Tibial nerve (tissue), 4 donors: ENCODE measurements at regions not wholly inside any gene's neighbourhood (a gene's known extent, or its start where the extent isn't known, plus 50 kb on each side); places are given as distances from the start of the nearest gene placed in this dataset.

Experiments
- DNase-seq, 2 donors: peaks; one replicate each; pipeline ENCODE4 v3.0.0-alpha.2; 2019; ENCODE audit warnings: low spot score in 2 of 2
- H3K27ac ChIP-seq, 4 donors: fragments of 200-600 bp; sonication (generic) in 3 of 4; one replicate each; pipeline ENCODE4 v1.5.1; 2017 to 2019; ENCODE audit warnings: mild to moderate bottlenecking in 1 of 4
- H3K27me3 ChIP-seq, 2 donors: fragments of 200-600 bp; sonication (generic) in 1 of 2; one replicate each; pipeline versions ENCODE4 v1.5.1 to v1.6.0; 2017 to 2019
- H3K36me3 ChIP-seq, 3 donors: fragments of 200-600 bp; sonication (generic); one replicate each; pipeline ENCODE4 v1.5.1; 2018 to 2019
- H3K4me1 ChIP-seq, 4 donors: fragments of 200-600 bp; sonication (generic) in 3 of 4; one replicate each; pipeline ENCODE4 v1.5.1; 2017 to 2019
- H3K4me3 ChIP-seq, 4 donors: fragments of 200-600 bp; sonication (generic) in 3 of 4; one replicate each; pipeline ENCODE4 v1.5.1; 2017 to 2019; ENCODE audit warnings: mild to moderate bottlenecking in 1 of 4, moderate library complexity in 1 of 4
- H3K9me3 ChIP-seq, 4 donors: fragments of 200-600 bp; sonication (generic) in 3 of 4; one replicate each; pipeline ENCODE4 v1.5.1; 2017 to 2019
- EP300 ChIP-seq, 2 donors: sonication (generic); formaldehyde crosslinking; IDR thresholded peaks; one replicate each; pipeline ENCODE4 v1.6.1; 2017; ENCODE audit warnings: antibody characterized with exemption in 2 of 2, mild to moderate bottlenecking in 1 of 2
- POLR2A ChIP-seq, 2 donors: fragments of 450-650 bp; IDR thresholded peaks; one replicate each; pipeline ENCODE4 v1.6.1; 2017; ENCODE audit warnings: antibody characterized with exemption in 2 of 2, mild to moderate bottlenecking in 2 of 2, moderate library complexity in 2 of 2
- WGBS, 2 donors: methylation state at CpG; one replicate each; pipeline ENCODE4 v1.1.5; 2018; 5-methylcytosine and 5-hydroxymethylcytosine counted together
- TF ChIP-seq, protein P1 (sequence below), 5 experiments: fragments of 200-600 bp in 3 of 5; fragments of 450-650 bp in 2 of 5; sonication (generic) in 3 of 5; IDR thresholded peaks; one replicate each; pipeline ENCODE4 v1.5.1; 2016 to 2019; ENCODE audit warnings: antibody characterized with exemption in 5 of 5, mild to moderate bottlenecking in 3 of 5, moderate library complexity in 2 of 5

DNA sequence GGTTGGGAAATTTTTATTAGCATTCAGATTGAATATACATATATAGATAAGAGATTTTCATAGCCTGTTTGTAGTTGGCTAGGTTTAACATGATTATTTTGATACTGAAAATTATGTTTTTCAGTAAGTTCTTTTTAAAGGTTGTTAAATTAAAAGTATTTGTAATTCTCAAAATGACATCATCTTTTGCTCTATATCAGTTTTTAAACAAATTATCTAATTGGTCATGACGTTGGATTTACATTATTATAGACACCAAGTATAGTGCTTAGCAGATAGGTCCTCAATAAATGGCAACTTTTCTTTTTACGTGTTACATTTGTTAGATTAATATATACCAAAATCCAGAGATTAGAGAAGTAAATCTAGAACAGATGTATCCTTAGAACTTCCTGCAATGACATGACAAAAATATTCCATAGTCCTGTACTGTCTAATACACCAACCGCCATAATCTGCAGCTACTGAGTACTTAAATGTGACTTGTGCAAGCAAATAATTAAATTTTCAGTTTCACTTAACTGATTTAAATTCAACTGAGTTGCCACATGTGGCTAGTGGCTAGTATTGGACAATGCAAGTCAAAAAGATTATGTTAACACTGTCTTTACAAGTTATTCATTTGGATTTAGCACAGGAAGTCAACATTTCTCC is 1613.1 kb upstream of the TENM3 start:
- TF ChIP-seq EP300 (IDR thresholded peaks at IDR 0.05) (no peak), POLR2A (IDR thresholded peaks at IDR 0.05) (no peak)
- TF ChIP-seq, protein P1, sequence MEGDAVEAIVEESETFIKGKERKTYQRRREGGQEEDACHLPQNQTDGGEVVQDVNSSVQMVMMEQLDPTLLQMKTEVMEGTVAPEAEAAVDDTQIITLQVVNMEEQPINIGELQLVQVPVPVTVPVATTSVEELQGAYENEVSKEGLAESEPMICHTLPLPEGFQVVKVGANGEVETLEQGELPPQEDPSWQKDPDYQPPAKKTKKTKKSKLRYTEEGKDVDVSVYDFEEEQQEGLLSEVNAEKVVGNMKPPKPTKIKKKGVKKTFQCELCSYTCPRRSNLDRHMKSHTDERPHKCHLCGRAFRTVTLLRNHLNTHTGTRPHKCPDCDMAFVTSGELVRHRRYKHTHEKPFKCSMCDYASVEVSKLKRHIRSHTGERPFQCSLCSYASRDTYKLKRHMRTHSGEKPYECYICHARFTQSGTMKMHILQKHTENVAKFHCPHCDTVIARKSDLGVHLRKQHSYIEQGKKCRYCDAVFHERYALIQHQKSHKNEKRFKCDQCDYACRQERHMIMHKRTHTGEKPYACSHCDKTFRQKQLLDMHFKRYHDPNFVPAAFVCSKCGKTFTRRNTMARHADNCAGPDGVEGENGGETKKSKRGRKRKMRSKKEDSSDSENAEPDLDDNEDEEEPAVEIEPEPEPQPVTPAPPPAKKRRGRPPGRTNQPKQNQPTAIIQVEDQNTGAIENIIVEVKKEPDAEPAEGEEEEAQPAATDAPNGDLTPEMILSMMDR (IDR thresholded peaks at IDR 0.05), result no peak
- no peaks in the 10 kb centered on the region for H3K4me1 ChIP-seq
- no peaks in the 10 kb centered on the region for H3K9me3 ChIP-seq
- WGBS, 2 donors, result 61 to 85% methylated on average over 3 of the region's 3 CpGs
- no peak for DNase-seq
- H3K27ac ChIP-seq, result no peak overlapping the region
- no peaks in the 10 kb centered on the region for H3K36me3 ChIP-seq
- no peak overlapping the region for H3K4me3 ChIP-seq
- no peaks in the 10 kb centered on the region for H3K27me3 ChIP-seq

DNA sequence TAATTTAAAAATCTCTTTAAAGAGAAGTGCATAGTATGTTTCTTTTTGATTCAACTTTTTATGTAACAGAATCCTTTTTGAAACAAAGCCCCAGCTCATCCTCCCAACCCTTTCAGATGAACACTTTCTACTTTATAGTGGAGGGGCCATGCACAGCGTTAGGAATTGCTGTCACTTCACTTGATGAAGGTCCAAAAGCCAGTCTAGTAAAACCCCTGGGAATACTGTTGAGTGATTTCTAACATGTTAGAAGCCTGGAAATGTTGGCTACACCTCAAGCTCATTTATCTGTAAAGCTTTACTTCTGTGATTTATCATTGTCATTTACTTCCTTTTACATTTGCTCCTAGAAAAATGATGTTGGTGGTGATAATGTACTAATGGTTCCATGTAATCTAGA is 1608.9 kb upstream of the TENM3 start:
- WGBS, 2 donors, result 53 to 64% methylated on average over 1 of the region's 1 CpG
- Histone ChIP-seq H3K27ac (no peak overlapping the region), H3K9me3 (no peaks in the 10 kb centered on the region), H3K4me1 (no peaks in the 10 kb centered on the region), H3K27me3 (no peaks in the 10 kb centered on the region), H3K4me3 (no peak overlapping the region), H3K36me3 (no peaks in the 10 kb centered on the region)
- TF ChIP-seq POLR2A (IDR thresholded peaks at IDR 0.05) (no peak), EP300 (IDR thresholded peaks at IDR 0.05) (no peak)
- TF ChIP-seq, protein P1 (IDR thresholded peaks at IDR 0.05), result no peak
- no peak for DNase-seq

DNA sequence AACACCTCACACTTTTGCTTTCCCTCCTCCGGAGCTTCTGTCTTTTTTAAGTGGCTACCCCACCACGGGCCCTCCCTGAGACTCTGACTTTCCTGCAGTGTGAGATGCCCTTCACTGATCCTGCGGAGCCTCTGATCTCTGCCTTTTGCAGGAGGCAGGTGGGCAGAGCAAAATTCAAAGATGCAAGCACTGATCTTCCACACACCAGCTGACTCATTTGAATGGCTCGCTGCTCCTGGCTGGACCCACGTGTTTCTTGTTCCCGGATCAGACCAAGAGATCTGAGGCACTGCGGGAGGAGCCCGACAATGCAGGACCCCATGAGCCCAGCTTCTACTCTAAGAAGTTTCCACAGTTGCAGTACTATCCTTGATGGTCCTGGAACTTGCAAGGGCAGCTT is 1607.9 kb upstream of the TENM3 start:
- 80 to 82% methylated on average over 7 to 8 of the region's 8 CpGs for WGBS, 2 donors

DNA sequence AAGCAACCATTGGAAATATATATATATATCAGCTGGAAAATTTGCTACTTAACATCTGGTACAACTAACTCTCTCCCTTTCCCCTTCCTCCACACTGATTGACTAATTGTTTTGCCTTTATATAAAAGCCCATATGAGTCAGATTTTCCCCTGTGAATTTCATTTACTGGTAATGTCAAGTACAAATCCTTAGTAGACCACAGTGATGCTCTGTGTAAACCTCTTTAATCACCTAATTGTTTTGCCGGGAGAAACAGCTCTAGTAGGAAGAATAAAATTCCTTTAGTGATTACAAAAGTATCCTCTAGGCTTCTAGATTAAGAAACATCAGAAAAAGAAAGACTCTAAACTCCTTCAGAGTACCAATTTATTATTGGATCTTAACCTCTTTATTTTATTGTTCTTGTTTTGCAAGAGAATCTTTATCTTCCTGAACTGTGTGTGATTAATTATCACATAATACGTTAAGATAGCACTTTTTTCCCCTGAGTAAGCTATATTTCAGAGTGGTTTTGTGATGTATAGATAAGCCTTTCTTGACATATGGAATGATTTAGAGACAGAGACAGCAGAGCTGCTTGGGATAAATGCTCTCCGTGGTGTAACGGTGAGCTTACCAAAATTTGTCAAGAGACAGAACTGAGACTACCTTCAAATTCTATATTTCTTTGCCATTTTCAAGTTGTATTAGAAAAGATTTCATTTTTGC is 1606.4 kb upstream of the TENM3 start:
- no peak overlapping the region for H3K4me3 ChIP-seq
- no peaks in the 10 kb centered on the region for H3K36me3 ChIP-seq
- TF ChIP-seq POLR2A (IDR thresholded peaks at IDR 0.05), result no peak
- TF ChIP-seq EP300 (IDR thresholded peaks at IDR 0.05), result no peak
- TF ChIP-seq, protein P1 (IDR thresholded peaks at IDR 0.05), result no peak
- WGBS, 2 donors, result 30 to 47% methylated on average over 4 of the region's 4 CpGs
- no peaks in the 10 kb centered on the region for H3K27me3 ChIP-seq
- no peak overlapping the region for H3K27ac ChIP-seq
- DNase-seq, result no peak
- H3K9me3 ChIP-seq, result no peaks in the 10 kb centered on the region
- H3K4me1 ChIP-seq, result no peaks in the 10 kb centered on the region

More for the DNA sequence above, 1607.9 kb upstream of the TENM3 start:
- H3K4me3 ChIP-seq, result no peak overlapping the region
- no peaks in the 10 kb centered on the region for H3K4me1 ChIP-seq
- no peak overlapping the region for H3K27ac ChIP-seq
- H3K36me3 ChIP-seq, result no peaks in the 10 kb centered on the region
- no peak for TF ChIP-seq EP300 (IDR thresholded peaks at IDR 0.05)
- TF ChIP-seq, protein P1 (IDR thresholded peaks at IDR 0.05), result no peak
- no peak for TF ChIP-seq POLR2A (IDR thresholded peaks at IDR 0.05)
- no peaks in the 10 kb centered on the region for H3K9me3 ChIP-seq
- DNase-seq, result no peak
- no peaks in the 10 kb centered on the region for H3K27me3 ChIP-seq

DNA sequence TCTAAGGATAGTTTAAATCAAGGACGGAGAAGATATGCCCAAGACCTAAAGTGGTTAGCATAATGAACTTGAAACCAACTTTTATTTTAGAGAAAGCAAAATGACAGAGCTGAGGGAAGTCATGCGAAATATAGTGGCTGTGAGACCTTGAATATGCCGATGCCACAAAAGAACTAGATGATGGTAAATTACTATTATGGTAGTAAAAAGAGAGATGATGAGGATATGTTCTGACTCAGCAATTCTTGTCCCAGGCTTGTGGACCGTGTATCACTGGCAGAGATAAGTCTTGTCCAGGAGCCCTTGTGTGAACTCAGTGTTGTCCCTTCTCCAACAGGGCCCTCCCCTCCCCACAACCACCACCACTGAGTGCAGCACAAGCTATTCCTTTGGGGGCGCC is 1605.6 kb upstream of the TENM3 start:
- H3K27me3 ChIP-seq, result no peaks in the 10 kb centered on the region
- TF ChIP-seq, protein P1 (IDR thresholded peaks at IDR 0.05), result no peak
- TF ChIP-seq POLR2A (IDR thresholded peaks at IDR 0.05) (no peak), EP300 (IDR thresholded peaks at IDR 0.05) (no peak)
- H3K4me1 ChIP-seq, result no peaks in the 10 kb centered on the region
- no peaks in the 10 kb centered on the region for H3K9me3 ChIP-seq
- no peak for DNase-seq
- no peak overlapping the region for H3K27ac ChIP-seq
- no peaks in the 10 kb centered on the region for H3K36me3 ChIP-seq
- no peak overlapping the region for H3K4me3 ChIP-seq
- WGBS, 2 donors, result 86 to 93% methylated on average over 5 of the region's 5 CpGs
